Ishikawa (cell line): ENCODE measurements at regions not wholly inside any gene's neighbourhood (a gene's known extent, or its start where the extent isn't known, plus 50 kb on each side); places are given as distances from the start of the nearest gene placed in this dataset.

Experiments
- CEBPB ChIP-seq: IDR thresholded peaks from 2 replicates; pipeline ENCODE4 v1.6.1; 2012
- EGR1 ChIP-seq: IDR thresholded peaks from 2 replicates; pipeline ENCODE4 v1.6.1; 2012
- EP300 ChIP-seq: IDR thresholded peaks from 2 replicates; pipeline ENCODE4 v1.6.1; 2012; ENCODE audit warnings: borderline replicate concordance
- RAD21 ChIP-seq: IDR thresholded peaks from 2 replicates; pipeline ENCODE4 v1.6.1; 2012; ENCODE audit warnings: low read depth
- TEAD4 ChIP-seq: IDR thresholded peaks from 2 replicates; pipeline ENCODE4 v1.6.1; 2012

GRCh38 chr10:93146336-93146735 lies 72.6 kb downstream of the CYP26A1 start:
- TF ChIP-seq TEAD4 (no peak), EP300 (no peak), EGR1 (no peak), RAD21 (no peak), CEBPB (no peak)
